Subcutaneous abdominal adipose tissue (tissue), 5 donors: ENCODE measurements at regions not wholly inside any gene's neighbourhood (a gene's known extent, or its start where the extent isn't known, plus 50 kb on each side); places are given as distances from the start of the nearest gene placed in this dataset.

Experiments used
- H3K27ac ChIP-seq: one replicate; pipeline ENCODE4 v1.7.0; 2013; ENCODE audit warnings: low read depth, mild to moderate bottlenecking, inconsistent platforms, low read length, moderate library complexity
- H3K27me3 ChIP-seq, 5 donors: one replicate each; pipeline ENCODE4 v1.7.0; 2013; ENCODE audit warnings: low read length in 5 of 5, inconsistent platforms in 1 of 5; ENCODE audit not compliant: control insufficient read depth in 5 of 5, insufficient read depth in 4 of 5
- H3K36me3 ChIP-seq, 5 donors: one replicate each; pipeline ENCODE4 v1.7.0; 2013; ENCODE audit warnings: low read length in 5 of 5; ENCODE audit not compliant: control insufficient read depth in 5 of 5, insufficient read depth in 5 of 5
- H3K4me1 ChIP-seq, 5 donors: one replicate each; pipeline ENCODE4 v1.7.0; 2013; ENCODE audit warnings: low read length in 5 of 5, mild to moderate bottlenecking in 3 of 5, moderate library complexity in 1 of 5; ENCODE audit not compliant: control insufficient read depth in 5 of 5, insufficient read depth in 5 of 5
- H3K4me3 ChIP-seq, 5 donors: one replicate each; pipeline ENCODE4 v1.7.0; 2013; ENCODE audit warnings: low read length in 5 of 5, low read depth in 1 of 5
- H3K9ac ChIP-seq, 5 donors: one replicate each; pipeline ENCODE4 v1.7.0; 2013; ENCODE audit warnings: low read length in 5 of 5, mild to moderate bottlenecking in 4 of 5, moderate library complexity in 3 of 5
- H3K9me3 ChIP-seq, 5 donors: one replicate each; pipeline ENCODE4 v1.7.0; 2013; ENCODE audit warnings: low read length in 5 of 5; ENCODE audit not compliant: control insufficient read depth in 5 of 5
- donor health status: healthy.
- donor health status: healthy.
- donor health status: healthy.
- donor health status: healthy.
- donor health status: healthy.

- no peak overlapping the region for H3K4me3 ChIP-seq
- no peaks in the 10 kb centered on the region for H3K4me1 ChIP-seq
These were observed 208.3 kb upstream of the SERP2 start for GRCh38 chr13:44165221-44165888.

GRCh38 chr13:44165889-44166496 is 207.6 kb upstream of the SERP2 start:
- Histone ChIP-seq H3K9me3 (no peaks in the 10 kb centered on the region), H3K27ac (no peak overlapping the region), H3K9ac (no peak overlapping the region), H3K27me3 (no peaks in the 10 kb centered on the region), H3K4me3 (no peak overlapping the region), H3K36me3 (no peaks in the 10 kb centered on the region), H3K4me1 (no peaks in the 10 kb centered on the region)

More at GRCh38 chr13:44165221-44165888, 208.3 kb upstream of the SERP2 start:
- Histone ChIP-seq H3K36me3 (no peaks in the 10 kb centered on the region), H3K27me3 (no peaks in the 10 kb centered on the region), H3K9me3 (no peaks in the 10 kb centered on the region), H3K9ac (no peak overlapping the region), H3K27ac (no peak overlapping the region)

GRCh38 chr13:44169018-44169911 is 204.4 kb upstream of the SERP2 start:
- Histone ChIP-seq H3K27me3 (no peaks in the 10 kb centered on the region), H3K27ac (no peak overlapping the region), H3K36me3 (no peaks in the 10 kb centered on the region)

GRCh38 chr13:44170731-44171130 is 202.9 kb upstream of the SERP2 start:
- H3K27ac ChIP-seq: no peak overlapping the region
- H3K27me3 ChIP-seq: no peaks in the 10 kb centered on the region
- no peak overlapping the region for H3K4me3 ChIP-seq
- no peak overlapping the region for H3K9ac ChIP-seq
- peaks cover 0 to 20% (median 14%) of the 10 kb centered on the region in 5 donors for H3K4me1 ChIP-seq
- H3K9me3 ChIP-seq: peaks cover 0 to 2% (median 0%) of the 10 kb centered on the region in 5 donors
- no peaks in the 10 kb centered on the region for H3K36me3 ChIP-seq

More at GRCh38 chr13:44169018-44169911, 204.4 kb upstream of the SERP2 start:
- Histone ChIP-seq H3K4me3 (no peak overlapping the region), H3K9me3 (peaks cover 0 to 2% (median 0%) of the 10 kb centered on the region in 5 donors), H3K9ac (no peak overlapping the region), H3K4me1 (peaks cover 0 to 11% (median 8%) of the 10 kb centered on the region in 5 donors)

GRCh38 chr13:44171156-44171555 is 202.5 kb upstream of the SERP2 start:
- Histone ChIP-seq H3K4me1 (peaks cover 0 to 20% (median 14%) of the 10 kb centered on the region in 5 donors), H3K4me3 (no peak overlapping the region), H3K27me3 (no peaks in the 10 kb centered on the region), H3K36me3 (no peaks in the 10 kb centered on the region), H3K9ac (no peak overlapping the region), H3K27ac (no peak overlapping the region), H3K9me3 (peaks cover 0 to 2% (median 0%) of the 10 kb centered on the region in 5 donors)

- H3K4me3 ChIP-seq: no peak overlapping the region
- H3K27me3 ChIP-seq: no peaks in the 10 kb centered on the region
- no peak overlapping the region for H3K27ac ChIP-seq
- no peaks in the 10 kb centered on the region for H3K36me3 ChIP-seq
- peaks cover 0 to 2% (median 0%) of the 10 kb centered on the region in 5 donors for H3K9me3 ChIP-seq
- no peak overlapping the region for H3K9ac ChIP-seq
- H3K4me1 ChIP-seq: peaks cover 0 to 20% (median 14%) of the 10 kb centered on the region in 5 donors
These were observed 201.8 kb upstream of the SERP2 start for GRCh38 chr13:44171861-44172260.

GRCh38 chr13:44172281-44172810 is 201.3 kb upstream of the SERP2 start:
- no peak overlapping the region for H3K27ac ChIP-seq
- H3K4me3 ChIP-seq: no peak overlapping the region
- no peak overlapping the region for H3K9ac ChIP-seq
- H3K36me3 ChIP-seq: no peaks in the 10 kb centered on the region
- H3K4me1 ChIP-seq: peaks cover 0 to 20% (median 14%) of the 10 kb centered on the region in 5 donors
- peaks cover 0 to 2% (median 0%) of the 10 kb centered on the region in 5 donors for H3K9me3 ChIP-seq
- H3K27me3 ChIP-seq: no peaks in the 10 kb centered on the region

GRCh38 chr13:44174769-44175425 is 198.7 kb upstream of the SERP2 start:
- Histone ChIP-seq H3K9me3 (peaks cover 0 to 2% (median 0%) of the 10 kb centered on the region in 5 donors), H3K9ac (no peak overlapping the region), H3K27ac (no peak overlapping the region), H3K36me3 (no peaks in the 10 kb centered on the region), H3K4me1 (peaks cover 0 to 20% (median 14%) of the 10 kb centered on the region in 5 donors), H3K4me3 (no peak overlapping the region), H3K27me3 (no peaks in the 10 kb centered on the region)

GRCh38 chr13:44176173-44176572 is 197.5 kb upstream of the SERP2 start:
- Histone ChIP-seq H3K9me3 (peaks cover 0 to 2% (median 0%) of the 10 kb centered on the region in 5 donors), H3K36me3 (no peaks in the 10 kb centered on the region), H3K4me1 (peaks cover 0 to 20% (median 17%) of the 10 kb centered on the region in 5 donors), H3K9ac (no peak overlapping the region), H3K27me3 (no peaks in the 10 kb centered on the region), H3K27ac (no peak overlapping the region), H3K4me3 (no peak overlapping the region)
